ENCODE measurements at regions not wholly inside any gene's neighbourhood (a gene's known extent, or its start where the extent isn't known, plus 50 kb on each side); places are given as distances from the start of the nearest gene placed in this dataset.

GRCh38 chr2:107025869-107026380 is 140.0 kb upstream of the ST6GAL2 start:
- no peak for DNase-seq

- DNase-seq = no peak
Observed at GRCh38 chr2:107027205-107027604, 141.2 kb upstream of the ST6GAL2 start.

GRCh38 chr2:107027810-107028209 is 141.8 kb upstream of the ST6GAL2 start:
- no peak for DNase-seq

GRCh38 chr2:107028661-107029060 is 142.7 kb upstream of the ST6GAL2 start:
- no peak for DNase-seq

- DNase-seq = no peak
Observed at GRCh38 chr2:107036293-107036692, 150.3 kb upstream of the ST6GAL2 start.

GRCh38 chr2:107062173-107062572 is 176.2 kb upstream of the ST6GAL2 start:
- DNase-seq = no peak

GRCh38 chr2:107062599-107063220 is 176.7 kb upstream of the ST6GAL2 start:
- no peak for DNase-seq

GRCh38 chr2:107063228-107063627 is 177.3 kb upstream of the ST6GAL2 start:
- no peak for DNase-seq

GRCh38 chr2:107064750-107065149 is 178.8 kb upstream of the ST6GAL2 start:
- no peak for DNase-seq

- no peak for DNase-seq
Observed at GRCh38 chr2:107068069-107068916, 182.3 kb upstream of the ST6GAL2 start.

GRCh38 chr2:107069890-107070289 is 183.9 kb upstream of the ST6GAL2 start:
- no peak for DNase-seq

- no peak for DNase-seq
Observed at GRCh38 chr2:107072150-107072940, 186.4 kb upstream of the ST6GAL2 start.

GRCh38 chr2:107078584-107078983 is 192.6 kb upstream of the ST6GAL2 start:
- no peak for DNase-seq

GRCh38 chr2:107086497-107086896 is 200.5 kb upstream of the ST6GAL2 start:
- DNase-seq = no peak

- DNase-seq = no peak
Observed at GRCh38 chr2:107088156-107088555, 202.2 kb upstream of the ST6GAL2 start.

- DNase-seq = no peak
Observed at GRCh38 chr2:107091163-107091864, 205.3 kb upstream of the ST6GAL2 start.

GRCh38 chr2:107093426-107093957 is 207.5 kb upstream of the ST6GAL2 start:
- DNase-seq = no peak

- no peak for DNase-seq
Observed at GRCh38 chr2:107094450-107094986, 208.6 kb upstream of the ST6GAL2 start.

- DNase-seq = no peak
Observed at GRCh38 chr2:107102176-107102575, 216.2 kb upstream of the ST6GAL2 start.

GRCh38 chr2:107107351-107107750 is 221.4 kb upstream of the ST6GAL2 start:
- DNase-seq = no peak

GRCh38 chr2:107108556-107108955 is 222.6 kb upstream of the ST6GAL2 start:
- no peak for DNase-seq

GRCh38 chr2:107111623-107112022 is 225.7 kb upstream of the ST6GAL2 start:
- no peak for DNase-seq

Data from CD4-positive, alpha-beta T cell treated with Interleukin-12 subunit alpha and Interleukin-12 subunit beta, for 1 hour (primary cell).